HCT116 (cell line): ENCODE measurements at regions not wholly inside any gene's neighbourhood (a gene's known extent, or its start where the extent isn't known, plus 50 kb on each side); places are given as distances from the start of the nearest gene placed in this dataset.

ENCODE experiments used
- ATAC-seq: fragments of 200-7000 bp; cut with Tn5 transposase; 2 replicates; pipeline ENCODE4 v1.9.1; 2020; ENCODE audit warnings: mild to moderate bottlenecking, moderate library complexity
- BruUV-seq: library from RNA; stranded (reverse); fragments of 400-500 nt; replicated peaks from 2 replicates; lab custom pipeline; 2021; lab: Mats Ljungman, UMichigan
- CTCF ChIA-PET: fragments of 300-600 bp; sonication (Branson Sonifier 250); formaldehyde crosslinking; loops from one replicate; lab custom pipeline; 2021; ENCODE audit warnings: antibody characterized with exemption; lab: Charles Lee
- POLR2A ChIA-PET: fragments of 300-600, 350-600 bp; sonication (Branson Sonifier 250); formaldehyde crosslinking; loops from one replicate; lab custom pipeline; 2021; ENCODE audit warnings: antibody characterized with exemption; lab: Charles Lee
- RAD21 ChIA-PET, 2 experiments: fragments of 300-600 bp; sonication (Branson Sonifier 250); formaldehyde crosslinking; loops; one replicate each; lab custom pipeline; 2023; ENCODE audit warnings: low total read pairs in 2 of 2; ENCODE audit not compliant: uncharacterized antibody in 2 of 2, unreplicated experiment in 2 of 2, low non-redundant PET in 1 of 2; lab: Charles Lee
- DNase-seq: peaks from one replicate; pipeline ENCODE4 v3.0.0-alpha.2; 2010; ENCODE audit warnings: low read depth, low spot score
- H2AFZ ChIP-seq: fragments of 200-600 bp; shearing (Covaris generic), sonication (generic); 2 replicates; pipeline ENCODE4 v1.6.1; 2017; ENCODE audit warnings: low read depth, mixed run types, mixed read lengths, antibody characterized with exemption, low read length; ENCODE audit not compliant: poor library complexity, severe bottlenecking
- H3K27ac ChIP-seq: 2 replicates; pipeline ENCODE4 v1.5.1; 2012; ENCODE audit warnings: low read depth, low read length
- H3K27me3 ChIP-seq: fragments of 200-600 bp; sonication (generic); 2 replicates; pipeline ENCODE4 v1.6.1; 2016; ENCODE audit warnings: mixed run types, low read length, mixed read lengths; ENCODE audit not compliant: insufficient read depth
- H3K36me3 ChIP-seq, 2 experiments: fragments of 200-500 bp in 1 of 2; fragments of 200-600 bp in 1 of 2; sonication (Bioruptor generic) in 1 of 2; sonication (generic) in 1 of 2; 2 replicates each; pipeline versions ENCODE4 v1.5.1 to v1.6.1; 2014 to 2016; ENCODE audit warnings: low read length in 2 of 2, inconsistent platforms in 1 of 2, mixed read lengths in 1 of 2, mixed run types in 1 of 2; ENCODE audit not compliant: insufficient read depth in 2 of 2, control insufficient read depth in 1 of 2
- H3K4me1 ChIP-seq, 2 experiments: fragments of 200-600 bp in 1 of 2; sonication (generic) in 1 of 2; 2 replicates each; pipeline versions ENCODE4 v1.5.1 to v1.6.1; 2012 to 2017; ENCODE audit warnings: low read length in 2 of 2, inconsistent platforms in 1 of 2, mild to moderate bottlenecking in 1 of 2, mixed read lengths in 1 of 2, mixed run types in 1 of 2, moderate library complexity in 1 of 2; ENCODE audit not compliant: insufficient read depth in 2 of 2, control insufficient read depth in 1 of 2
- H3K4me2 ChIP-seq: fragments of 200-600 bp; sonication (generic); 2 replicates; pipeline ENCODE4 v1.6.1; 2017; ENCODE audit warnings: mixed run types, low read length, mixed read lengths
- H3K4me3 ChIP-seq, 2 experiments: fragments of 200-600 bp in 1 of 2; sonication (generic) in 1 of 2; replicated peaks in 1 of 2; 2 replicates each; pipeline ENCODE4 v1.5.1; 2011 to 2016; ENCODE audit warnings: low read length in 2 of 2, control low read depth in 1 of 2, low read depth in 1 of 2, mild to moderate bottlenecking in 1 of 2, mixed read lengths in 1 of 2, mixed run types in 1 of 2
- H3K79me2 ChIP-seq: fragments of 200-600 bp; sonication (generic); 2 replicates; pipeline ENCODE4 v1.6.1; 2017; ENCODE audit warnings: mild to moderate bottlenecking, mixed run types, low read length, moderate library complexity, mixed read lengths; ENCODE audit not compliant: insufficient read depth
- H3K9ac ChIP-seq: fragments of 200-600 bp; sonication (generic); 2 replicates; pipeline ENCODE4 v1.6.1; 2016; ENCODE audit warnings: low read length, mixed read lengths
- H3K9me2 ChIP-seq: fragments of 200-600 bp; sonication (generic), shearing (Covaris generic); 2 replicates; pipeline ENCODE4 v1.6.1; 2017; ENCODE audit warnings: mixed run types, mild to moderate bottlenecking, moderate library complexity; ENCODE audit not compliant: insufficient read depth
- H3K9me3 ChIP-seq, 2 experiments: fragments of 200-500 bp in 1 of 2; fragments of 200-600 bp in 1 of 2; sonication (Bioruptor generic) in 1 of 2; sonication (generic) in 1 of 2; 2 replicates each; pipeline ENCODE4 v1.6.1; 2014 to 2017; ENCODE audit warnings: low read length in 2 of 2, mixed read lengths in 2 of 2, inconsistent platforms in 1 of 2, low read depth in 1 of 2, mild to moderate bottlenecking in 1 of 2, mixed run types in 1 of 2, moderate library complexity in 1 of 2; ENCODE audit not compliant: control insufficient read depth in 1 of 2, insufficient read depth in 1 of 2
- H4K20me1 ChIP-seq: fragments of 200-600 bp; sonication (generic), shearing (Covaris generic); 2 replicates; pipeline ENCODE4 v1.6.1; 2017; ENCODE audit warnings: mixed run types, mild to moderate bottlenecking, moderate library complexity; ENCODE audit not compliant: insufficient read depth
- CBX3 ChIP-seq: IDR thresholded peaks from 2 replicates; pipeline ENCODE4 v1.6.1; 2012; ENCODE audit warnings: low read depth
- ELF1 ChIP-seq: IDR thresholded peaks from 2 replicates; pipeline ENCODE4 v1.6.1; 2012; ENCODE audit warnings: low read depth, borderline replicate concordance
- FOSL1 ChIP-seq: IDR thresholded peaks from 2 replicates; pipeline ENCODE4 v1.6.1; 2012; ENCODE audit warnings: low read depth
- JUND ChIP-seq: IDR thresholded peaks from 2 replicates; pipeline ENCODE4 v1.6.1; 2012
- POLR2A ChIP-seq: IDR thresholded peaks from 2 replicates; pipeline ENCODE4 v1.7.0; 2011; ENCODE audit warnings: borderline replicate concordance; ENCODE audit not compliant: insufficient read depth, insufficient read length; ENCODE audit errors: extremely low read depth
- POLR2AphosphoS5 ChIP-seq: IDR thresholded peaks from 2 replicates; pipeline ENCODE4 v1.6.1; 2011; ENCODE audit warnings: mild to moderate bottlenecking, low read depth, low read length, moderate library complexity
- RAD21 ChIP-seq: IDR thresholded peaks from 2 replicates; pipeline ENCODE4 v1.6.1; 2012; ENCODE audit warnings: low read depth, mild to moderate bottlenecking
- SIN3A ChIP-seq: IDR thresholded peaks from 2 replicates; pipeline ENCODE4 v1.6.1; 2012; ENCODE audit warnings: low read depth
- SP1 ChIP-seq: IDR thresholded peaks from 2 replicates; pipeline ENCODE4 v1.6.1; 2012; ENCODE audit warnings: low read depth
- SRF ChIP-seq: IDR thresholded peaks from 2 replicates; pipeline ENCODE4 v1.6.1; 2012; ENCODE audit warnings: low read depth
- TCF7L2 ChIP-seq: IDR thresholded peaks from 2 replicates; pipeline ENCODE4 v1.7.0; 2011; ENCODE audit warnings: borderline replicate concordance, inconsistent platforms; ENCODE audit not compliant: insufficient read depth, insufficient read length; ENCODE audit errors: extremely low read depth
- YY1 ChIP-seq: IDR thresholded peaks from 2 replicates; pipeline ENCODE4 v1.6.1; 2011; ENCODE audit warnings: low read length, low read depth, moderate library complexity, mild to moderate bottlenecking; ENCODE audit not compliant: insufficient replicate concordance; ENCODE audit errors: extremely low read depth
- ZNF274 ChIP-seq: fragments of 200-500 bp; sonication (Bioruptor generic); IDR thresholded peaks from 2 replicates; pipeline ENCODE4 v1.6.1; 2014; ENCODE audit warnings: mild to moderate bottlenecking, low read depth, low read length, inconsistent platforms
- intact Hi-C: fragments of 100-400 bp; cut with micrococcal nuclease; formaldehyde crosslinking; loops from 2 replicates; pipeline ENCODE4 v1.10.0; 2022
- TF ChIP-seq, protein P1 (sequence below): IDR thresholded peaks from 2 replicates; pipeline ENCODE4 v1.6.1; 2012
- TF ChIP-seq, protein P2 (sequence below), 3 experiments: fragments of 200-600 bp in 1 of 3; sonication (generic) in 1 of 3; IDR thresholded peaks in 2 of 3; conservative IDR thresholded peaks in 1 of 3; 2 replicates each; pipeline ENCODE4 v1.5.1; 2012 to 2017; ENCODE audit warnings: low read depth in 2 of 3, low read length in 2 of 3, antibody characterized with exemption in 1 of 3, borderline replicate concordance in 1 of 3, control low read depth in 1 of 3, mild to moderate bottlenecking in 1 of 3, mixed read lengths in 1 of 3, mixed run types in 1 of 3, moderate library complexity in 1 of 3; ENCODE audit not compliant: insufficient read depth in 1 of 3
- TF ChIP-seq, protein P3 (sequence below): IDR thresholded peaks from 2 replicates; pipeline ENCODE4 v1.6.1; 2012; ENCODE audit warnings: low read depth
- TF ChIP-seq, protein P4 (sequence below): IDR thresholded peaks from 2 replicates; pipeline ENCODE4 v1.6.1; 2011; ENCODE audit warnings: mild to moderate bottlenecking, low read length, moderate library complexity; ENCODE audit not compliant: insufficient replicate concordance; ENCODE audit errors: extremely low read depth
- TF ChIP-seq, protein P5 (sequence below): IDR thresholded peaks from 2 replicates; pipeline ENCODE4 v1.6.1; 2012

DNA sequence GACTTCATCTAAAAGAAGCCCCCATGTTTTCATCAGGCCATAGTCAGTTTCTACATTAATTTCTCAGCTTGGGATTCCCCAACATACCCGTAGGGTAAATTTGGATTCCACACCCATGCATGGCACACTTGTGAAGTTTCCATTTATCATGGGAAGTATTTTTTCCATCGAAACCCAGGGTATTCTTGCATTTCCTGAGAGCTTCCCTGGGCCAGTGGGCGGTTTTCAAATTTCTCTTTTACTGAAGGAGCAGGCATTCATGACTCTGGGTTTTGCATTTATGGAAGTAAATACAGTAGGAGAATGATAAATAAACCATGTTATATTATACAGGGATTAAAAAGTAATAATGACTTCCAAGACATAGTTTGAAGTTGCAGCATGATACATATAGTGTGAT is 93.0 kb upstream of the MAP3K1 start (continued):
- TF ChIP-seq YY1: no peak
- TF ChIP-seq, protein P1, sequence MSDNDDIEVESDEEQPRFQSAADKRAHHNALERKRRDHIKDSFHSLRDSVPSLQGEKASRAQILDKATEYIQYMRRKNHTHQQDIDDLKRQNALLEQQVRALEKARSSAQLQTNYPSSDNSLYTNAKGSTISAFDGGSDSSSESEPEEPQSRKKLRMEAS: no peak
- TF ChIP-seq SP1: no peak

DNA sequence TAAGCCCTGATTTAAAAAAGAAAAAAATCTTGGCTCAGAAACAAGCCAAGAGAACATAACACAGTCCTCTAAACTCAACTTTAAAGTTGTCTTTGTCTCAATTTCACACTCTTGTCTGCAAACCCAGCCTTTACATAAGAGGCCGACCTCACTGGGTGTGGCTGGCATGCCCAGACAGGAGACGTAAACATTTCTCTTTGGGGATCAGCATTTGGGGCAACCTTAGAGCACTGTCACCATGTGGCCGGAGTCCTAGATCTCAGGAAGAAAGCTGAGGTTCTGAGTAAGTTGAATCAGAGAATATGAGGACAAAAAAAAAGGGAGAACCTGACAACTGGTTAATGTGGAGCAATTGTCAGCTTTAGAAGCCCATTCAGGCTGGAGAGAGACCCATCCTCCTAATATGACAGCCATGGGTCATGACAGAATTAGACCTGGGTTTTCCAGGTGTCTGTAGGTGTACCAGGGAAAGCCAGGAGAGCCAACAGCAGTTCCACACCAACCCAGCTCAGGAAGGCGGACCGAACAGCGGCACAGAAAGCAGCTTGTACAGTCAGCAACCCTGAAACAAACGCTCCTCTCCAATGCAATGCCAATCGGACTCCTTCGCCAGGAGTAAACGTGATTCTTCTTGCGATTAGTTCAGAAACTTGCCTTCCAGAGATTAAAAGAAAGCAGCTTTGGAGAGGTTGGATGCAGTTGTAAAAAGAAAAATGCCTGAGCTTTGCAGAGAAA is 97.9 kb upstream of the MAP3K1 start:
- intact Hi-C loops: no loop called here
- ChIA-PET CTCF (no interaction called here), POLR2A (no interaction called here), RAD21 (no interaction called here)
- H3K9me2 ChIP-seq: no peaks in the 10 kb centered on the region
- H3K9ac ChIP-seq: no peak overlapping the region
- ATAC-seq (no peak), DNase-seq (no peak)
- H3K36me3 ChIP-seq: no peaks in the 10 kb centered on the region; a peak in 1 of 4 replicates
- H3K4me1 ChIP-seq: no peaks in the 10 kb centered on the region
- no TSS peak for BruUV-seq
- H3K9me3 ChIP-seq: no peaks in the 10 kb centered on the region
- H3K4me2 ChIP-seq: no peak overlapping the region
- no peak overlapping the region for H2AFZ ChIP-seq
- peaks cover 5% of the 10 kb centered on the region; the same call in 1 of the 2 replicates for H3K27me3 ChIP-seq
- H3K4me3 ChIP-seq: no peak overlapping the region
- H4K20me1 ChIP-seq: no peaks in the 10 kb centered on the region
- no peak overlapping the region for H3K27ac ChIP-seq
- no peaks in the 10 kb centered on the region for H3K79me2 ChIP-seq
- TF ChIP-seq, protein P2, sequence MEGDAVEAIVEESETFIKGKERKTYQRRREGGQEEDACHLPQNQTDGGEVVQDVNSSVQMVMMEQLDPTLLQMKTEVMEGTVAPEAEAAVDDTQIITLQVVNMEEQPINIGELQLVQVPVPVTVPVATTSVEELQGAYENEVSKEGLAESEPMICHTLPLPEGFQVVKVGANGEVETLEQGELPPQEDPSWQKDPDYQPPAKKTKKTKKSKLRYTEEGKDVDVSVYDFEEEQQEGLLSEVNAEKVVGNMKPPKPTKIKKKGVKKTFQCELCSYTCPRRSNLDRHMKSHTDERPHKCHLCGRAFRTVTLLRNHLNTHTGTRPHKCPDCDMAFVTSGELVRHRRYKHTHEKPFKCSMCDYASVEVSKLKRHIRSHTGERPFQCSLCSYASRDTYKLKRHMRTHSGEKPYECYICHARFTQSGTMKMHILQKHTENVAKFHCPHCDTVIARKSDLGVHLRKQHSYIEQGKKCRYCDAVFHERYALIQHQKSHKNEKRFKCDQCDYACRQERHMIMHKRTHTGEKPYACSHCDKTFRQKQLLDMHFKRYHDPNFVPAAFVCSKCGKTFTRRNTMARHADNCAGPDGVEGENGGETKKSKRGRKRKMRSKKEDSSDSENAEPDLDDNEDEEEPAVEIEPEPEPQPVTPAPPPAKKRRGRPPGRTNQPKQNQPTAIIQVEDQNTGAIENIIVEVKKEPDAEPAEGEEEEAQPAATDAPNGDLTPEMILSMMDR (IDR thresholded peaks at IDR 0.05 in 2 of 3, conservative IDR thresholded peaks at IDR 0.05 in 1 of 3; ENCODE audit: borderline replicate concordance in 1 of 3, insufficient read depth in 1 of 3, low read depth in 2 of 3, low read length in 2 of 3): no peak
- TF ChIP-seq POLR2AphosphoS5 (no peak), SRF (no peak), FOSL1 (no peak), TCF7L2 (no peak), RAD21 (no peak), POLR2A (no peak), ZNF274 (no peak), SIN3A (no peak), ELF1 (no peak), JUND (no peak), CBX3 (no peak)
- TF ChIP-seq, protein P3, sequence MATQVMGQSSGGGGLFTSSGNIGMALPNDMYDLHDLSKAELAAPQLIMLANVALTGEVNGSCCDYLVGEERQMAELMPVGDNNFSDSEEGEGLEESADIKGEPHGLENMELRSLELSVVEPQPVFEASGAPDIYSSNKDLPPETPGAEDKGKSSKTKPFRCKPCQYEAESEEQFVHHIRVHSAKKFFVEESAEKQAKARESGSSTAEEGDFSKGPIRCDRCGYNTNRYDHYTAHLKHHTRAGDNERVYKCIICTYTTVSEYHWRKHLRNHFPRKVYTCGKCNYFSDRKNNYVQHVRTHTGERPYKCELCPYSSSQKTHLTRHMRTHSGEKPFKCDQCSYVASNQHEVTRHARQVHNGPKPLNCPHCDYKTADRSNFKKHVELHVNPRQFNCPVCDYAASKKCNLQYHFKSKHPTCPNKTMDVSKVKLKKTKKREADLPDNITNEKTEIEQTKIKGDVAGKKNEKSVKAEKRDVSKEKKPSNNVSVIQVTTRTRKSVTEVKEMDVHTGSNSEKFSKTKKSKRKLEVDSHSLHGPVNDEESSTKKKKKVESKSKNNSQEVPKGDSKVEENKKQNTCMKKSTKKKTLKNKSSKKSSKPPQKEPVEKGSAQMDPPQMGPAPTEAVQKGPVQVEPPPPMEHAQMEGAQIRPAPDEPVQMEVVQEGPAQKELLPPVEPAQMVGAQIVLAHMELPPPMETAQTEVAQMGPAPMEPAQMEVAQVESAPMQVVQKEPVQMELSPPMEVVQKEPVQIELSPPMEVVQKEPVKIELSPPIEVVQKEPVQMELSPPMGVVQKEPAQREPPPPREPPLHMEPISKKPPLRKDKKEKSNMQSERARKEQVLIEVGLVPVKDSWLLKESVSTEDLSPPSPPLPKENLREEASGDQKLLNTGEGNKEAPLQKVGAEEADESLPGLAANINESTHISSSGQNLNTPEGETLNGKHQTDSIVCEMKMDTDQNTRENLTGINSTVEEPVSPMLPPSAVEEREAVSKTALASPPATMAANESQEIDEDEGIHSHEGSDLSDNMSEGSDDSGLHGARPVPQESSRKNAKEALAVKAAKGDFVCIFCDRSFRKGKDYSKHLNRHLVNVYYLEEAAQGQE: no peak
- TF ChIP-seq, protein P4, sequence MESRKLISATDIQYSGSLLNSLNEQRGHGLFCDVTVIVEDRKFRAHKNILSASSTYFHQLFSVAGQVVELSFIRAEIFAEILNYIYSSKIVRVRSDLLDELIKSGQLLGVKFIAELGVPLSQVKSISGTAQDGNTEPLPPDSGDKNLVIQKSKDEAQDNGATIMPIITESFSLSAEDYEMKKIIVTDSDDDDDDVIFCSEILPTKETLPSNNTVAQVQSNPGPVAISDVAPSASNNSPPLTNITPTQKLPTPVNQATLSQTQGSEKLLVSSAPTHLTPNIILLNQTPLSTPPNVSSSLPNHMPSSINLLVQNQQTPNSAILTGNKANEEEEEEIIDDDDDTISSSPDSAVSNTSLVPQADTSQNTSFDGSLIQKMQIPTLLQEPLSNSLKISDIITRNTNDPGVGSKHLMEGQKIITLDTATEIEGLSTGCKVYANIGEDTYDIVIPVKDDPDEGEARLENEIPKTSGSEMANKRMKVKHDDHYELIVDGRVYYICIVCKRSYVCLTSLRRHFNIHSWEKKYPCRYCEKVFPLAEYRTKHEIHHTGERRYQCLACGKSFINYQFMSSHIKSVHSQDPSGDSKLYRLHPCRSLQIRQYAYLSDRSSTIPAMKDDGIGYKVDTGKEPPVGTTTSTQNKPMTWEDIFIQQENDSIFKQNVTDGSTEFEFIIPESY: no peak
- TF ChIP-seq, protein P5, sequence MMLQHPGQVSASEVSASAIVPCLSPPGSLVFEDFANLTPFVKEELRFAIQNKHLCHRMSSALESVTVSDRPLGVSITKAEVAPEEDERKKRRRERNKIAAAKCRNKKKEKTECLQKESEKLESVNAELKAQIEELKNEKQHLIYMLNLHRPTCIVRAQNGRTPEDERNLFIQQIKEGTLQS: no peak
